Right atrium auricular region (tissue), 2 donors: ENCODE measurements at regions not wholly inside any gene's neighbourhood (a gene's known extent, or its start where the extent isn't known, plus 50 kb on each side); places are given as distances from the start of the nearest gene placed in this dataset.

Source experiments
- DNase-seq: peaks from one replicate; pipeline ENCODE4 v3.0.0-alpha.2; 2019; ENCODE audit warnings: low spot score
- H3K27ac ChIP-seq, 2 donors: fragments of 200-600 bp; sonication (generic); 1 replicate in 1 of 2; 2 replicates in 1 of 2; pipeline ENCODE4 v1.5.1; 2016 to 2019
- H3K27me3 ChIP-seq, 2 donors: fragments of 200-600 bp; sonication (generic); one replicate each; pipeline versions ENCODE4 v1.5.1 to v1.6.0; 2017 to 2019
- H3K36me3 ChIP-seq: fragments of 200-600 bp; sonication (generic); one replicate; pipeline ENCODE4 v1.5.1; 2016
- H3K4me1 ChIP-seq, 2 donors: fragments of 200-600 bp; sonication (generic); one replicate each; pipeline versions ENCODE4 v1.5.1 to v1.6.0; 2017 to 2019
- H3K4me3 ChIP-seq, 2 donors: fragments of 200-600 bp; sonication (generic); 1 replicate in 1 of 2; 2 replicates in 1 of 2; pipeline ENCODE4 v1.5.1; 2017 to 2019; ENCODE audit warnings: mild to moderate bottlenecking in 1 of 2, moderate library complexity in 1 of 2
- H3K9me3 ChIP-seq, 2 donors: fragments of 200-600 bp; sonication (generic); one replicate each; pipeline ENCODE4 v1.5.1; 2019
- CTCF ChIP-seq, 2 donors: fragments of 200-600 bp; sonication (generic); IDR thresholded peaks; one replicate each; pipeline ENCODE4 v1.5.1; 2019; ENCODE audit warnings: antibody characterized with exemption in 2 of 2

GRCh38 chr2:215626063-215626462 lies 190.2 kb upstream of the FN1 start:
- Histone ChIP-seq H3K36me3 (no peaks in the 10 kb centered on the region), H3K9me3 (peaks cover 0 to 9% of the 10 kb centered on the region in 2 donors), H3K27ac (no peak overlapping the region), H3K27me3 (no peaks in the 10 kb centered on the region), H3K4me1 (no peaks in the 10 kb centered on the region), H3K4me3 (no peak overlapping the region)
- no peak for DNase-seq
- TF ChIP-seq CTCF (IDR thresholded peaks at IDR 0.05) = no peak

GRCh38 chr2:215625207-215625606 lies 189.3 kb upstream of the FN1 start:
- no peak overlapping the region for H3K4me3 ChIP-seq
- DNase-seq = no peak
- H3K27ac ChIP-seq = no peak overlapping the region
- no peaks in the 10 kb centered on the region for H3K4me1 ChIP-seq
- H3K27me3 ChIP-seq = no peaks in the 10 kb centered on the region
- no peaks in the 10 kb centered on the region for H3K36me3 ChIP-seq
- no peak for TF ChIP-seq CTCF (IDR thresholded peaks at IDR 0.05)
- H3K9me3 ChIP-seq = peaks cover 0 to under 1% of the 10 kb centered on the region in 2 donors

GRCh38 chr2:215624423-215624829 lies 188.6 kb upstream of the FN1 start:
- TF ChIP-seq CTCF (IDR thresholded peaks at IDR 0.05) = no peak
- H3K27ac ChIP-seq = no peak overlapping the region
- peak; percentile 62 for DNase-seq

GRCh38 chr2:215622837-215623236 lies 187.0 kb upstream of the FN1 start:
- no peak overlapping the region for H3K4me3 ChIP-seq
- DNase-seq = no peak
- no peaks in the 10 kb centered on the region for H3K9me3 ChIP-seq
- H3K36me3 ChIP-seq = no peaks in the 10 kb centered on the region
- H3K4me1 ChIP-seq = peaks cover 0 to 4% of the 10 kb centered on the region in 2 donors
- no peaks in the 10 kb centered on the region for H3K27me3 ChIP-seq
- no peak overlapping the region for H3K27ac ChIP-seq
- TF ChIP-seq CTCF (IDR thresholded peaks at IDR 0.05) = no peak

More at GRCh38 chr2:215624423-215624829, 188.6 kb upstream of the FN1 start:
- Histone ChIP-seq H3K36me3 (no peaks in the 10 kb centered on the region), H3K9me3 (no peaks in the 10 kb centered on the region), H3K4me3 (no peak overlapping the region), H3K4me1 (no peaks in the 10 kb centered on the region), H3K27me3 (no peaks in the 10 kb centered on the region)

- Histone ChIP-seq H3K4me3 (no peak overlapping the region), H3K4me1 (peaks cover 0 to 4% of the 10 kb centered on the region in 2 donors), H3K36me3 (no peaks in the 10 kb centered on the region), H3K9me3 (no peaks in the 10 kb centered on the region), H3K27ac (no peak overlapping the region), H3K27me3 (no peaks in the 10 kb centered on the region)
- no peak for DNase-seq
- TF ChIP-seq CTCF (IDR thresholded peaks at IDR 0.05) = no peak
These were observed 185.5 kb upstream of the FN1 start for GRCh38 chr2:215621381-215621780.

- TF ChIP-seq CTCF (IDR thresholded peaks at IDR 0.05) = no peak
- Histone ChIP-seq H3K27ac (no peak overlapping the region), H3K9me3 (no peaks in the 10 kb centered on the region), H3K36me3 (no peaks in the 10 kb centered on the region), H3K27me3 (no peaks in the 10 kb centered on the region), H3K4me1 (peaks cover 0 to 4% of the 10 kb centered on the region in 2 donors), H3K4me3 (no peak overlapping the region)
- no peak for DNase-seq
These were observed 184.7 kb upstream of the FN1 start for GRCh38 chr2:215620528-215620927.
